ENCODE measurements at regions not wholly inside any gene's neighbourhood (a gene's known extent, or its start where the extent isn't known, plus 50 kb on each side); places are given as distances from the start of the nearest gene placed in this dataset.
"Not testable (repeated sequence)": the region's sequence is repeated elsewhere in the genome, so short reads cannot be mapped to it uniquely, and the experiment has no call there.

- in situ Hi-C loops (cut with HindIII; ENCODE audit: low pct_unique_long_range_greater_than_20kb, low sequenced_read_pairs), result no loop called here
- no peak for DNase-seq (ENCODE audit: low read depth)
Measured at GRCh38 chr20:17825960-17826843, 126.4 kb downstream of the BANF2 start.

- no peak for DNase-seq (ENCODE audit: low read depth)
- in situ Hi-C loops (cut with HindIII; ENCODE audit: low pct_unique_long_range_greater_than_20kb, low sequenced_read_pairs), result no loop called here
Measured at GRCh38 chr20:17825252-17825959, 125.6 kb downstream of the BANF2 start.

- DNase-seq (ENCODE audit: low read depth), result no peak
- in situ Hi-C loops (cut with HindIII; ENCODE audit: low pct_unique_long_range_greater_than_20kb, low sequenced_read_pairs), result no loop called here
Measured at GRCh38 chr20:17824676-17825251, 125.0 kb downstream of the BANF2 start.

- in situ Hi-C loops (cut with HindIII; ENCODE audit: low pct_unique_long_range_greater_than_20kb, low sequenced_read_pairs), result no loop called here
Measured at GRCh38 chr20:17823409-17824144, 123.8 kb downstream of the BANF2 start.

GRCh38 chr20:17822540-17823408 is 123.0 kb downstream of the BANF2 start:
- DNase-seq (ENCODE audit: low read depth), result no peak
- in situ Hi-C loops (cut with HindIII; ENCODE audit: low pct_unique_long_range_greater_than_20kb, low sequenced_read_pairs), result no loop called here

More at GRCh38 chr20:17823409-17824144, 123.8 kb downstream of the BANF2 start:
- DNase-seq (ENCODE audit: low read depth), result no peak

- in situ Hi-C loops (cut with HindIII; ENCODE audit: low pct_unique_long_range_greater_than_20kb, low sequenced_read_pairs), result no loop called here
- peak; percentile 24 for DNase-seq (ENCODE audit: low read depth)
Measured at GRCh38 chr20:17822039-17822438, 122.3 kb downstream of the BANF2 start.

- in situ Hi-C loops (cut with HindIII; ENCODE audit: low pct_unique_long_range_greater_than_20kb, low sequenced_read_pairs), result not testable (repeated sequence)
Measured at GRCh38 chr20:17821606-17822005, 121.8 kb downstream of the BANF2 start.

GRCh38 chr20:17819395-17820093 is 119.8 kb downstream of the BANF2 start:
- in situ Hi-C loops (cut with HindIII; ENCODE audit: low pct_unique_long_range_greater_than_20kb, low sequenced_read_pairs), result no loop called here
- no peak for DNase-seq (ENCODE audit: low read depth)

More at GRCh38 chr20:17821606-17822005, 121.8 kb downstream of the BANF2 start:
- not testable (repeated sequence) for DNase-seq (ENCODE audit: low read depth)

GRCh38 chr20:17818187-17818586 is 118.4 kb downstream of the BANF2 start:
- in situ Hi-C loops (cut with HindIII; ENCODE audit: low pct_unique_long_range_greater_than_20kb, low sequenced_read_pairs), result no loop called here
- no peak for DNase-seq (ENCODE audit: low read depth)

GRCh38 chr20:17816804-17817587 is 117.2 kb downstream of the BANF2 start:
- DNase-seq (ENCODE audit: low read depth), result no peak
- in situ Hi-C loops (cut with HindIII; ENCODE audit: low pct_unique_long_range_greater_than_20kb, low sequenced_read_pairs), result no loop called here

- no peak for DNase-seq (ENCODE audit: low read depth)
- in situ Hi-C loops (cut with HindIII; ENCODE audit: low pct_unique_long_range_greater_than_20kb, low sequenced_read_pairs), result no loop called here
Measured at GRCh38 chr20:17811628-17811965, 111.8 kb downstream of the BANF2 start.

- no peak for DNase-seq (ENCODE audit: low read depth)
- in situ Hi-C loops (cut with HindIII; ENCODE audit: low pct_unique_long_range_greater_than_20kb, low sequenced_read_pairs), result no loop called here
Measured at GRCh38 chr20:17810847-17811627, 111.3 kb downstream of the BANF2 start.

- in situ Hi-C loops (cut with HindIII; ENCODE audit: low pct_unique_long_range_greater_than_20kb, low sequenced_read_pairs), result no loop called here
- DNase-seq (ENCODE audit: low read depth), result no peak
Measured at GRCh38 chr20:17810062-17810631, 110.4 kb downstream of the BANF2 start.

GRCh38 chr20:17809362-17810061 is 109.7 kb downstream of the BANF2 start:
- in situ Hi-C loops (cut with HindIII; ENCODE audit: low pct_unique_long_range_greater_than_20kb, low sequenced_read_pairs), result no loop called here
- DNase-seq (ENCODE audit: low read depth), result no peak

GRCh38 chr20:17808782-17809181 is 109.0 kb downstream of the BANF2 start:
- in situ Hi-C loops (cut with HindIII; ENCODE audit: low pct_unique_long_range_greater_than_20kb, low sequenced_read_pairs), result no loop called here
- DNase-seq (ENCODE audit: low read depth), result no peak
